SU-DHL-6 (cell line): ENCODE measurements at regions not wholly inside any gene's neighbourhood (a gene's known extent, or its start where the extent isn't known, plus 50 kb on each side); places are given as distances from the start of the nearest gene placed in this dataset.

ENCODE experiments used
- H2AFZ ChIP-seq: fragments of 200-600 bp; sonication (generic); 2 replicates; pipeline ENCODE4 v1.6.1; 2014; ENCODE audit warnings: low read depth, mild to moderate bottlenecking, moderate library complexity, mixed read lengths, antibody characterized with exemption, low read length; ENCODE audit not compliant: severe bottlenecking
- H3F3A ChIP-seq: fragments of 200-600 bp; shearing (Covaris generic); 2 replicates; pipeline ENCODE4 v1.6.0; 2016; ENCODE audit warnings: antibody characterized with exemption, mild to moderate bottlenecking; ENCODE audit not compliant: insufficient read depth
- H3K27ac ChIP-seq: fragments of 200-600 bp; sonication (generic); 2 replicates; pipeline ENCODE4 v1.5.1; 2016; ENCODE audit warnings: low read depth, mild to moderate bottlenecking, low read length, moderate library complexity, mixed read lengths
- H3K27me3 ChIP-seq: fragments of 200-600 bp; sonication (generic), shearing (Covaris generic); 2 replicates; pipeline ENCODE4 v1.6.0; 2014; ENCODE audit warnings: mild to moderate bottlenecking, low read length
- H3K36me3 ChIP-seq: fragments of 200-600 bp; sonication (generic); 2 replicates; pipeline ENCODE4 v1.6.1; 2014; ENCODE audit warnings: mild to moderate bottlenecking, low read length, mixed read lengths
- H3K4me2 ChIP-seq: fragments of 300-600, 200-600 bp; shearing (Covaris generic), sonication (generic); 2 replicates; pipeline ENCODE4 v1.6.0; 2014; ENCODE audit warnings: low read length, low read depth, mild to moderate bottlenecking; ENCODE audit not compliant: poor library complexity, severe bottlenecking
- H3K4me3 ChIP-seq: fragments of 200-600 bp; sonication (generic); 2 replicates; pipeline ENCODE4 v1.5.1; 2014; ENCODE audit warnings: antibody characterized with exemption, low read length, mild to moderate bottlenecking, mixed read lengths; ENCODE audit not compliant: insufficient read depth, poor library complexity, severe bottlenecking
- H3K79me2 ChIP-seq: fragments of 200-600 bp; sonication (generic); 2 replicates; pipeline ENCODE4 v1.6.1; 2014; ENCODE audit warnings: mild to moderate bottlenecking, low read length, moderate library complexity; ENCODE audit not compliant: insufficient read depth
- H3K9ac ChIP-seq: fragments of 200-600 bp; sonication (generic); 2 replicates; pipeline ENCODE4 v1.7.0; 2014; ENCODE audit warnings: mild to moderate bottlenecking, low read length
- H3K9me2 ChIP-seq: fragments of 200-600 bp; sonication (generic); replicated peaks from 2 replicates; pipeline ENCODE4 v1.6.1; 2014; ENCODE audit warnings: low read length; ENCODE audit not compliant: insufficient read depth
- H3K9me3 ChIP-seq: fragments of 200-600 bp; sonication (generic); 2 replicates; pipeline ENCODE4 v1.6.1; 2014; ENCODE audit warnings: low read length, mixed read lengths; ENCODE audit not compliant: insufficient read depth
- H4K20me1 ChIP-seq: fragments of 200-600 bp; sonication (generic); 2 replicates; pipeline ENCODE4 v1.6.1; 2014; ENCODE audit warnings: low read depth, mild to moderate bottlenecking, antibody characterized with exemption, low read length, moderate library complexity, mixed read lengths
- CTCF ChIP-seq: fragments of 200-600 bp; sonication (generic); IDR thresholded peaks from one replicate; pipeline ENCODE4 v1.5.1; 2017; ENCODE audit warnings: antibody characterized with exemption, mild to moderate bottlenecking, low read length, moderate library complexity; ENCODE audit not compliant: insufficient read depth, poor library complexity, severe bottlenecking
- EZH2phosphoT487 ChIP-seq: fragments of 200-600 bp; sonication (generic), shearing (Covaris generic); conservative IDR thresholded peaks from 2 replicates; pipeline ENCODE4 v1.6.1; 2018; ENCODE audit warnings: mild to moderate bottlenecking, antibody characterized with exemption, low read length, moderate library complexity, mixed read lengths

GRCh38 chr5:68489556-68489955 lies 274.0 kb downstream of the PIK3R1 start:
- Histone ChIP-seq H3K9me3 (peaks cover 6% of the 10 kb centered on the region; the same call in 1 of the 2 replicates), H4K20me1 (no peaks in the 10 kb centered on the region), H3K36me3 (0 out of 2 replicates have a peak, but pooled peaks cover 5% of the 10 kb centered on the region), H3F3A (no peaks in the 10 kb centered on the region), H3K27me3 (no peaks in the 10 kb centered on the region), H2AFZ (no peak overlapping the region), H3K79me2 (no peaks in the 10 kb centered on the region), H3K9ac (no peak overlapping the region), H3K27ac (no peak overlapping the region), H3K4me3 (no peak overlapping the region), H3K9me2 (no peaks in the 10 kb centered on the region), H3K4me2 (no peak overlapping the region)
- TF ChIP-seq EZH2phosphoT487 (no peak), CTCF (no peak)

DNA sequence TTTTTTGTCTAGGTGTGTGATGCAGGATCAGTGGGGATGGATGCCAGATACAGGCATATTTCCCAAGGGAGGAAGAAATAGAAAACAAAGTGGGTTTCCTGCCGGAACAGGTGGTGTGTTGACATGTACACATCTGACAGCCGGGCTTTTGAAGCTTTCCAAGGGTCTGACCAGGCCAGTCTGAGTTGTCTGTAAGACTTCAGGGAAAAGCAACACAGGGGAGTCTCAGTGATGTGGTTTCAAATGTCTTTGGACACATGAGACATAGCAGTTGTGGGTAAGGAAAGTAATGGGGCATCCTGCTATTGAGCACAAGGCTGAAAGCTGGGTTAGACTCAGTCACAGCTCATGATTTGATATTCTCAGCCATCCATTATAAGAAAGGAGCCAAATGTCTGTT lies 274.9 kb downstream of the PIK3R1 start:
- 0 out of 2 replicates have a peak, but pooled peaks cover 5% of the 10 kb centered on the region for H3K36me3 ChIP-seq
- no peak overlapping the region for H3K9ac ChIP-seq
- H4K20me1 ChIP-seq, result no peaks in the 10 kb centered on the region
- no peak overlapping the region for H3K4me2 ChIP-seq
- H3K9me2 ChIP-seq, result no peaks in the 10 kb centered on the region
- no peaks in the 10 kb centered on the region for H3F3A ChIP-seq
- no peak overlapping the region for H3K27ac ChIP-seq
- no peak overlapping the region for H3K4me3 ChIP-seq
- no peak for TF ChIP-seq CTCF
- TF ChIP-seq EZH2phosphoT487, result no peak
- no peaks in the 10 kb centered on the region for H3K79me2 ChIP-seq
- no peak overlapping the region for H2AFZ ChIP-seq
- peaks cover 6% of the 10 kb centered on the region; the same call in 1 of the 2 replicates for H3K9me3 ChIP-seq
- H3K27me3 ChIP-seq, result no peaks in the 10 kb centered on the region

DNA sequence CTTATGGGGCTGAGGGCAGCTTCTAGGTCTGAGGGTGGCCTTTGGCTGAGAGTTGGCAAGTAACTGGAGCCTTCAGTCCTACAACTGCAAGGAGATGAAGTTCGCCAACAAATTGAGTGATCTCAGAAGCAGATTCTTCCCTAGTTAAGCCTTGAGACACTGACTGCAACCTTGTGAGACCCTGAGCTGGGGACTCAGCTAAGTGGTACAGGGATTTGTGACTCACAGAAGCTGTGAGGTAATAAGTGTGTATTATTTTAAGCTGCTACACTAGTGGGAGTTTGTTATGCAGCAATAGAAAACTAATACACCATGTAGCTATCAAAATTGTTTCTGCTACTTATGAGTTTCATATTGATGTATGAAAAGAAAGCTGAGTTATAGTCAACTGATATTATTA lies 279.2 kb downstream of the PIK3R1 start:
- no peak for TF ChIP-seq CTCF
- TF ChIP-seq EZH2phosphoT487, result no peak
- Histone ChIP-seq H3K36me3 (no peaks in the 10 kb centered on the region), H3K4me3 (no peak overlapping the region), H3K9ac (no peak overlapping the region), H4K20me1 (no peaks in the 10 kb centered on the region), H3K79me2 (no peaks in the 10 kb centered on the region), H3K27ac (no peak overlapping the region), H3K27me3 (no peaks in the 10 kb centered on the region), H3F3A (no peaks in the 10 kb centered on the region), H3K9me3 (no peaks in the 10 kb centered on the region), H3K4me2 (no peak overlapping the region), H3K9me2 (no peaks in the 10 kb centered on the region), H2AFZ (no peak overlapping the region)
